GM12874 (cell line): ENCODE measurements at regions not wholly inside any gene's neighbourhood (a gene's known extent, or its start where the extent isn't known, plus 50 kb on each side); places are given as distances from the start of the nearest gene placed in this dataset.

Experiments
- CTCF ChIP-seq: IDR thresholded peaks from 2 replicates; pipeline ENCODE4 v1.5.1; 2011; ENCODE audit warnings: low read depth, mild to moderate bottlenecking, control low read depth, low read length, moderate library complexity; ENCODE audit not compliant: insufficient read depth

DNA sequence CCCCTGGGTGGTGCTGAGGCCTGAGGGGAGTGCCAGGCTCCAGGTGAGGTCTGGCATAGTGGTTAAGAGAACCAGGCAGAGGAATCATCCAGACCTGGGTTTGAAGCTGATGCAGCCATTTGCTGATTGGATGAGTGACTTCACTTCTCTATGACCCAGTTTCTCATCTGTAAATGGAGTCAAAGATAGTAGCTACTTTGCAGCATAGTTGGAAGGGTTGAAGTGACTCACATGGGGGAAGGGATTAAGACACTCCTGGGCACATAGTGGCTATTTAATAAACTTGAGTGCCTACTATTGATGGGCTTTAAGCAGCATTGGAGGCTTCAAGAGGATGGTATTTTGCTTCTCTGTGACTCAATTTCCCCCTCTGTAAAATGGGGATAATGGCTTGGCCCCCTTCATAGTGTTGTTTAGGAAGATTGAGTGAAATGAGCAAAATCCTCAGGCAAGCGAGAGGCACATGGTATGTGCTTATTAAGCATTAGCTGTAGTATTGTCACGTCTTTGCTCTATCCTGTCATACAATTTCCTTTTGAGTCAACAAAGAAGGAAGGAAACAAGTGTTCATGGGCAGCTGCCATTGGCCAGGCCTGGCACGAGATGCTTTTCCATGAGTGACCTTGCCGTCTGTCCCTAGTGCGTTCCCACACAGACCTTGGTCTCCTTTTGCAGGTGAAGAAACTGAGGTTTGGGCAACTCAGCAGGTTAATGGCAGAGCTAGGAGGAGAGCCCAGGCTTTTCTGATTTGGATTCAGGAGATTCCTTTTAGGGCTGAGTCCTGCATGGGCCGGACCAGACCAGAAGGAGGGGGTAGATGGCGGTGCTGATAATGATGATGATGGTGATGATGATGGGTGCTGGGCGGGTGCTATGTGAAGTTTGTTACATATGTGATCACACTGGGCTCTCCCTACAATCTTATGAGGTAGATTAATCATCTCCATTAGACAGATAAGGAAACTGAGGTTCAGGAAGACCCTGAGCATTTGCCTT is 131.1 kb upstream of the WNT4 start:
- TF ChIP-seq CTCF: no peak

DNA sequence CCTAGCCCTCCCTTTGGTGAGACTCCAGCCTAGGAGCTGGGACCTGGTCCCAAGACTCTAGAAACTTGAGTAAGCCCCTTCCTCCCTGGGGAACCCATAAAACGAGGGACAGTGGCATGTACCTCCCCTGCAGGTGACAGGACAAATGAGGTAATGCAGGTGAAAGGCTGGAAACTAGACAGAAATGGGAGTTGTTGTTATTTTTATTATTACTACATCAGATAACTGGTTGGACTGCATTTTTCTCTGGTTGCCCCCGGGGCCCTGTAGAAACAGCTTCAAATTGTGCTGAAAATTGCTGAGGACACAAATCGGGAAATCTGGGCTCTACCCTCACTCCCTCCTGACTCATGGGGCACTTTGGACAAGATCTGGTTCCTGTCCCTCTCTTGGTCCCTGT is 132.3 kb upstream of the WNT4 start:
- no peak for TF ChIP-seq CTCF

- peak; percentile 97 for TF ChIP-seq CTCF
Measured at GRCh38 chr1:22275626-22276395, 132.9 kb upstream of the WNT4 start.

DNA sequence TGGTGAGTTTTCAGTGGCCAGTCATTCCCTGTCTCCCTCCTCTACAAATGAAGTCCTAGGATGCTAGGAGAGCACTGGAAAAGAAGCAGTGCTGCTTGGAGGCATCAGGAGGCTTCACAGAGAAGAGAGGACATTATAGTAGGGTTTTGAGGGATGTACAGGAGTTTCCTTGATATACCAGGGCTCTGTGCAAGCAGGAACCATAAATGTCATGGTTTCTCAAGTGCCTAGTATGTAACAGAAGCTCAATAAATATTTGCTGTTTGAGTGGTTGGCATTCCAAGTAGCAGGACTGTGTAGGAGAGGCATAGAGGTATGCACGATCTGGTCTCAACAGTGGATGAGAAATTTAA is 133.5 kb upstream of the WNT4 start:
- TF ChIP-seq CTCF: no peak

DNA sequence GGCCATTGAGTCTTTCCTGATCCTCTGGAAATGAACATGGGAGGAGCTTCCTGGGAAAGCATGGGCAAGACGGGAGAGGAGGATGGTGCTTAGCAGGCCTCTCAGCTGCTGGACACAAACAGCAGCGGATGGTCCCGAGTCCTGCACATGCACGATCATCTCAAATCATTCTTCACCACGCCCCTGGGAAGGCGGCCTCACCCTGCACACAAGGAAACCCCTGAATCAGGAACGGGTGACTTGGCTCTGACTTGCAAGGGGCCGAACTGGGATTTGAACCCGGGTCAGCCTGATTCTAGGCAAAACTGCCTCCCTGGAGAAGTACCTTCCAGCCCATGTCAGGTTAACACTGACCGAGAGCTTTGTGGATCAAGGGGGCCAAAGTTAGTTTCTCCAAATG is 134.8 kb upstream of the WNT4 start:
- TF ChIP-seq CTCF: no peak

- TF ChIP-seq CTCF: no peak
Measured at GRCh38 chr1:22279735-22280134, 136.8 kb upstream of the WNT4 start.

DNA sequence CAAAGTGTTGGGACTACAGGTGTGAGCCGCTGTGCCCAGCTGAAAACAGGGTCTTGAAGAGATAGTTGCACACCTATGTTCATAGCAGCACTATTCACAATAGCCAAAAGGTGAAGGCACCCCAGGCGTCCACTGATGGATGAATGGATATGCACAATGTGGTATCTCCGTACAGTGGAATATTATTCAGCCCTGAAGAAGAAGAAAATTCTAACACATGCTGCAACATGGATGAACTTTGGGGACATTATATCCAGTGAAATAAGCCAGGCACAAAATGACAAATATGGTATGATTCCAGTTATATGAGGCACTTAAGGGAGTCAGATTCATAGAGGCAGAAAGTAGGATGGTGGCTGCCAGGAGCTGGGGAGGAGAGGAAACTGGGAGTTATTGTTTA is 137.6 kb upstream of the WNT4 start:
- no peak for TF ChIP-seq CTCF
